ENCODE measurements at regions not wholly inside any gene's neighbourhood (a gene's known extent, or its start where the extent isn't known, plus 50 kb on each side); places are given as distances from the start of the nearest gene placed in this dataset.
A peak's percentile ranks its signal among the peaks of the same experiment; 100 is the strongest.

- Histone ChIP-seq H3K9me2 (replicated peaks; ENCODE audit: insufficient read depth, low read length) (no peaks in the 10 kb centered on the region), H3K27ac (ENCODE audit: low read length) (no peak overlapping the region), H3K4me1 (ENCODE audit: low read length) (no peaks in the 10 kb centered on the region), H3K79me2 (ENCODE audit: low read length) (no peaks in the 10 kb centered on the region), H3F3A (ENCODE audit: insufficient read depth, low read length) (no peaks in the 10 kb centered on the region), H4K20me1 (ENCODE audit: insufficient read depth, low read length) (no peaks in the 10 kb centered on the region), H3K4me3 (ENCODE audit: low read length) (no peak overlapping the region), H3K36me3 (replicated peaks; ENCODE audit: insufficient read depth, low read length) (no peaks in the 10 kb centered on the region), H3K9me3 (replicated peaks; ENCODE audit: insufficient read depth, low read length) (no peaks in the 10 kb centered on the region), H3K4me2 (ENCODE audit: low read depth, low read length) (no peak overlapping the region), H2AFZ (ENCODE audit: low read length) (no peak overlapping the region), H3K27me3 (replicated peaks; ENCODE audit: insufficient read depth, low read length) (no peaks in the 10 kb centered on the region), H3K9ac (ENCODE audit: low read length) (no peak overlapping the region)
- peak; percentile 8 for DNase-seq
- TF ChIP-seq CTCF (IDR thresholded peaks at IDR 0.05; ENCODE audit: low read length) (no peak), EZH2phosphoT487 (IDR thresholded peaks at IDR 0.05; ENCODE audit: low read length) (no peak), EZH2 (optimal IDR thresholded peaks at IDR 0.05; ENCODE audit: low read depth, low read length) (no peak)
Observed at GRCh38 chr22:47817380-47817779, 1054.9 kb downstream of the TBC1D22A start.

GRCh38 chr22:47816863-47817210 lies 1054.4 kb downstream of the TBC1D22A start:
- Histone ChIP-seq H3K4me2 (ENCODE audit: low read depth, low read length) (no peak overlapping the region), H3K9ac (ENCODE audit: low read length) (no peak overlapping the region), H3K9me3 (replicated peaks; ENCODE audit: insufficient read depth, low read length) (no peaks in the 10 kb centered on the region), H3F3A (ENCODE audit: insufficient read depth, low read length) (no peaks in the 10 kb centered on the region), H3K36me3 (replicated peaks; ENCODE audit: insufficient read depth, low read length) (no peaks in the 10 kb centered on the region), H3K79me2 (ENCODE audit: low read length) (no peaks in the 10 kb centered on the region), H3K4me1 (ENCODE audit: low read length) (no peaks in the 10 kb centered on the region), H4K20me1 (ENCODE audit: insufficient read depth, low read length) (no peaks in the 10 kb centered on the region), H2AFZ (ENCODE audit: low read length) (no peak overlapping the region), H3K27me3 (replicated peaks; ENCODE audit: insufficient read depth, low read length) (no peaks in the 10 kb centered on the region), H3K4me3 (ENCODE audit: low read length) (no peak overlapping the region), H3K9me2 (replicated peaks; ENCODE audit: insufficient read depth, low read length) (no peaks in the 10 kb centered on the region), H3K27ac (ENCODE audit: low read length) (no peak overlapping the region)
- DNase-seq, result no peak
- TF ChIP-seq EZH2 (optimal IDR thresholded peaks at IDR 0.05; ENCODE audit: low read depth, low read length) (no peak), CTCF (IDR thresholded peaks at IDR 0.05; ENCODE audit: low read length) (no peak), EZH2phosphoT487 (IDR thresholded peaks at IDR 0.05; ENCODE audit: low read length) (no peak)

GRCh38 chr22:47816121-47816862 lies 1053.8 kb downstream of the TBC1D22A start:
- no peak overlapping the region for H3K4me3 ChIP-seq (ENCODE audit: low read length)
- H3K9me3 ChIP-seq (replicated peaks; ENCODE audit: insufficient read depth, low read length), result no peaks in the 10 kb centered on the region

More at GRCh38 chr22:47816121-47816862, 1053.8 kb downstream of the TBC1D22A start:
- H3K9ac ChIP-seq (ENCODE audit: low read length), result no peak overlapping the region
- no peaks in the 10 kb centered on the region for H3F3A ChIP-seq (ENCODE audit: insufficient read depth, low read length)
- DNase-seq, result no peak
- H3K79me2 ChIP-seq (ENCODE audit: low read length), result no peaks in the 10 kb centered on the region
- no peak overlapping the region for H3K4me2 ChIP-seq (ENCODE audit: low read depth, low read length)
- H3K27ac ChIP-seq (ENCODE audit: low read length), result no peak overlapping the region
- no peaks in the 10 kb centered on the region for H3K4me1 ChIP-seq (ENCODE audit: low read length)
- no peaks in the 10 kb centered on the region for H3K36me3 ChIP-seq (replicated peaks; ENCODE audit: insufficient read depth, low read length)
- H2AFZ ChIP-seq (ENCODE audit: low read length), result no peak overlapping the region
- H4K20me1 ChIP-seq (ENCODE audit: insufficient read depth, low read length), result no peaks in the 10 kb centered on the region
- no peaks in the 10 kb centered on the region for H3K9me2 ChIP-seq (replicated peaks; ENCODE audit: insufficient read depth, low read length)
- TF ChIP-seq EZH2 (optimal IDR thresholded peaks at IDR 0.05; ENCODE audit: low read depth, low read length) (no peak), EZH2phosphoT487 (IDR thresholded peaks at IDR 0.05; ENCODE audit: low read length) (no peak), CTCF (IDR thresholded peaks at IDR 0.05; ENCODE audit: low read length) (no peak)
- H3K27me3 ChIP-seq (replicated peaks; ENCODE audit: insufficient read depth, low read length), result no peaks in the 10 kb centered on the region

Measured in MM.1S (cell line).